ENCODE measurements at regions not wholly inside any gene's neighbourhood (a gene's known extent, or its start where the extent isn't known, plus 50 kb on each side); places are given as distances from the start of the nearest gene placed in this dataset.
"Not testable (repeated sequence)": the region's sequence is repeated elsewhere in the genome, so short reads cannot be mapped to it uniquely, and the experiment has no call there.

GRCh38 chr12:126437934-126438333 is 1372.7 kb downstream of the AACS start:
- TF ChIP-seq, protein P1, sequence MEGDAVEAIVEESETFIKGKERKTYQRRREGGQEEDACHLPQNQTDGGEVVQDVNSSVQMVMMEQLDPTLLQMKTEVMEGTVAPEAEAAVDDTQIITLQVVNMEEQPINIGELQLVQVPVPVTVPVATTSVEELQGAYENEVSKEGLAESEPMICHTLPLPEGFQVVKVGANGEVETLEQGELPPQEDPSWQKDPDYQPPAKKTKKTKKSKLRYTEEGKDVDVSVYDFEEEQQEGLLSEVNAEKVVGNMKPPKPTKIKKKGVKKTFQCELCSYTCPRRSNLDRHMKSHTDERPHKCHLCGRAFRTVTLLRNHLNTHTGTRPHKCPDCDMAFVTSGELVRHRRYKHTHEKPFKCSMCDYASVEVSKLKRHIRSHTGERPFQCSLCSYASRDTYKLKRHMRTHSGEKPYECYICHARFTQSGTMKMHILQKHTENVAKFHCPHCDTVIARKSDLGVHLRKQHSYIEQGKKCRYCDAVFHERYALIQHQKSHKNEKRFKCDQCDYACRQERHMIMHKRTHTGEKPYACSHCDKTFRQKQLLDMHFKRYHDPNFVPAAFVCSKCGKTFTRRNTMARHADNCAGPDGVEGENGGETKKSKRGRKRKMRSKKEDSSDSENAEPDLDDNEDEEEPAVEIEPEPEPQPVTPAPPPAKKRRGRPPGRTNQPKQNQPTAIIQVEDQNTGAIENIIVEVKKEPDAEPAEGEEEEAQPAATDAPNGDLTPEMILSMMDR (IDR thresholded peaks at IDR 0.05; ENCODE audit: low read depth, low read length): no peak
- Histone ChIP-seq H3K4me3 (ENCODE audit: low read depth, low read length) (no peak overlapping the region), H3K27ac (ENCODE audit: low read depth, low read length) (no peak overlapping the region), H3K9me3 (ENCODE audit: control insufficient read depth, insufficient read depth, low read length) (peaks cover 9% of the 10 kb centered on the region), H3K27me3 (ENCODE audit: control insufficient read depth, insufficient read depth, low read length) (no peaks in the 10 kb centered on the region)
- POLR2A ChIA-PET: no interaction called here
- DNase-seq (ENCODE audit: low read depth, low spot score): no peak
- CTCF ChIA-PET: no interaction called here

- POLR2A ChIA-PET: no interaction called here
- CTCF ChIA-PET: no interaction called here
- Histone ChIP-seq H3K27me3 (ENCODE audit: control insufficient read depth, insufficient read depth, low read length) (no peaks in the 10 kb centered on the region), H3K27ac (ENCODE audit: low read depth, low read length) (no peak overlapping the region), H3K9me3 (ENCODE audit: control insufficient read depth, insufficient read depth, low read length) (peaks cover 14% of the 10 kb centered on the region), H3K4me3 (ENCODE audit: low read depth, low read length) (no peak overlapping the region)
- no peak for DNase-seq (ENCODE audit: low read depth, low spot score)
- TF ChIP-seq, protein P1 (IDR thresholded peaks at IDR 0.05; ENCODE audit: low read depth, low read length): no peak
Observed at GRCh38 chr12:126443977-126444376, 1378.7 kb downstream of the AACS start.

GRCh38 chr12:126447346-126447745 is 1382.1 kb downstream of the AACS start:
- Histone ChIP-seq H3K27me3 (ENCODE audit: control insufficient read depth, insufficient read depth, low read length) (no peaks in the 10 kb centered on the region), H3K27ac (ENCODE audit: low read depth, low read length) (no peak overlapping the region), H3K9me3 (ENCODE audit: control insufficient read depth, insufficient read depth, low read length) (peaks cover 18% of the 10 kb centered on the region), H3K4me3 (ENCODE audit: low read depth, low read length) (no peak overlapping the region)
- POLR2A ChIA-PET: no interaction called here
- CTCF ChIA-PET: no interaction called here
- TF ChIP-seq, protein P1 (IDR thresholded peaks at IDR 0.05; ENCODE audit: low read depth, low read length): no peak
- DNase-seq (ENCODE audit: low read depth, low spot score): no peak

- no peak overlapping the region for H3K4me3 ChIP-seq (ENCODE audit: low read depth, low read length)
- H3K27ac ChIP-seq (ENCODE audit: low read depth, low read length): no peak overlapping the region
- peaks cover 36% of the 10 kb centered on the region for H3K9me3 ChIP-seq (ENCODE audit: control insufficient read depth, insufficient read depth, low read length)
- POLR2A ChIA-PET: no interaction called here
- CTCF ChIA-PET: no interaction called here
- no peak for DNase-seq (ENCODE audit: low read depth, low spot score)
- H3K27me3 ChIP-seq (ENCODE audit: control insufficient read depth, insufficient read depth, low read length): no peaks in the 10 kb centered on the region
- TF ChIP-seq, protein P1 (IDR thresholded peaks at IDR 0.05; ENCODE audit: low read depth, low read length): no peak
Observed at GRCh38 chr12:126451809-126452208, 1386.6 kb downstream of the AACS start.

- CTCF ChIA-PET; H3K27ac ChIP-seq (ENCODE audit: low read depth, low read length); H3K27me3 ChIP-seq (ENCODE audit: control insufficient read depth, insufficient read depth, low read length); H3K4me3 ChIP-seq (ENCODE audit: low read depth, low read length); POLR2A ChIA-PET; DNase-seq (ENCODE audit: low read depth, low spot score): not testable (repeated sequence)
- H3K9me3 ChIP-seq (ENCODE audit: control insufficient read depth, insufficient read depth, low read length): peaks cover 37% of the 10 kb centered on the region
Observed at GRCh38 chr12:126452686-126453085, 1387.5 kb downstream of the AACS start.

DNA sequence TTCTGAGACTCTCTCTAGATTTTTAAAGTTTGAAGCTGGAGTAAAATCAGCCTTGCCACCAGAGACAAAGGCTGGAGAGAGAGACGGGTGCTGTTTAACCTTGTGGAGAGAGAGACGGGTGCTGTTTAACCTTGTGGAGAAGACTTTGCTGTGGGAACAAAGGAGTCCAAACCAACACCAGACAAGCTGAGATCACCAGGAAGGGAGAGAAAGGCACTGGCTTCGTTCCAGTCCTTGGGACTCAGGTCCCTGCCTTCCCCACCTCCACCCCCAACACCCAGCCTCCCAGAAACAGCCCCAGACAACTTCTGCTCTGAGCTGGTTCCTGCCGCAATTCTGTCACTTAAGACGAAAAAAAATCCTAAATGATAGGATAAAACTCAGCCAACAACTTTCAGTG is 1389.3 kb downstream of the AACS start:
- TF ChIP-seq, protein P1 (IDR thresholded peaks at IDR 0.05; ENCODE audit: low read depth, low read length): no peak
- Histone ChIP-seq H3K27ac (ENCODE audit: low read depth, low read length) (no peak overlapping the region), H3K9me3 (ENCODE audit: control insufficient read depth, insufficient read depth, low read length) (peaks cover 35% of the 10 kb centered on the region), H3K4me3 (ENCODE audit: low read depth, low read length) (no peak overlapping the region), H3K27me3 (ENCODE audit: control insufficient read depth, insufficient read depth, low read length) (no peaks in the 10 kb centered on the region)
- ChIA-PET POLR2A (no interaction called here), CTCF (no interaction called here)
- DNase-seq (ENCODE audit: low read depth, low spot score): no peak
